ENCODE measurements at regions not wholly inside any gene's neighbourhood (a gene's known extent, or its start where the extent isn't known, plus 50 kb on each side); places are given as distances from the start of the nearest gene placed in this dataset.

DNA sequence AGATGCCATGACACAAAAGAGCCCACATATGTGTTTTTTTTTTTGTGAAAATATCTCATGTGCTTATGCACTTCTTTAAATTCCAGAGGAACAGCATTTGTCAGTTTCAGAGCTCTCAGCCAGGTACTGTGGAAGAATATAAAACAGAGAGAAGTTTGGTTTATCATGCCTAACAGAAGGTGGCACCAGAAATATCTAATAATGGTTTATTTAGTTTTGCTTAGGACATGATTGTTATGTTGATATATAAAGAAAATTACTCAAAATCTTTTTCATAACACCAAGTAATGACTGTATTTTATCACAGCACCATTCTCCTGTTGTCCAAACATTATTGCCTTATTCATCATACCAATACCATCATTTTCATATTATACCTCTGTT, 455.6 kb upstream of the ACTBL2 start:
- Histone ChIP-seq H3K36me3 (ENCODE audit: insufficient read depth, low read length) (no peaks in the 10 kb centered on the region), H4K20me1 (ENCODE audit: insufficient read depth, low read length) (no peaks in the 10 kb centered on the region), H3K27me3 (ENCODE audit: insufficient read depth, low read length, poor library complexity) (no peaks in the 10 kb centered on the region), H3K9ac (ENCODE audit: low read depth, low read length) (no peak overlapping the region), H3K4me2 (ENCODE audit: insufficient read depth, low read length) (no peak overlapping the region), H3K4me3 (ENCODE audit: low read depth in 1 of 2, low read length in 2 of 2) (no peak overlapping the region), H2AFZ (ENCODE audit: low read depth, low read length) (no peak overlapping the region), H3K4me1 (ENCODE audit: insufficient read depth, low read length) (no peaks in the 10 kb centered on the region), H3K79me2 (ENCODE audit: insufficient read depth, low read length) (no peaks in the 10 kb centered on the region), H3K9me3 (ENCODE audit: insufficient read depth, low read length, severe bottlenecking) (no peaks in the 10 kb centered on the region), H3K27ac (ENCODE audit: low read length) (no peak overlapping the region)
- no peak for DNase-seq
- TF ChIP-seq EZH2 (IDR thresholded peaks at IDR 0.05; ENCODE audit: borderline replicate concordance, low read depth, low read length, severe bottlenecking), result no peak
- TF ChIP-seq, protein P1, sequence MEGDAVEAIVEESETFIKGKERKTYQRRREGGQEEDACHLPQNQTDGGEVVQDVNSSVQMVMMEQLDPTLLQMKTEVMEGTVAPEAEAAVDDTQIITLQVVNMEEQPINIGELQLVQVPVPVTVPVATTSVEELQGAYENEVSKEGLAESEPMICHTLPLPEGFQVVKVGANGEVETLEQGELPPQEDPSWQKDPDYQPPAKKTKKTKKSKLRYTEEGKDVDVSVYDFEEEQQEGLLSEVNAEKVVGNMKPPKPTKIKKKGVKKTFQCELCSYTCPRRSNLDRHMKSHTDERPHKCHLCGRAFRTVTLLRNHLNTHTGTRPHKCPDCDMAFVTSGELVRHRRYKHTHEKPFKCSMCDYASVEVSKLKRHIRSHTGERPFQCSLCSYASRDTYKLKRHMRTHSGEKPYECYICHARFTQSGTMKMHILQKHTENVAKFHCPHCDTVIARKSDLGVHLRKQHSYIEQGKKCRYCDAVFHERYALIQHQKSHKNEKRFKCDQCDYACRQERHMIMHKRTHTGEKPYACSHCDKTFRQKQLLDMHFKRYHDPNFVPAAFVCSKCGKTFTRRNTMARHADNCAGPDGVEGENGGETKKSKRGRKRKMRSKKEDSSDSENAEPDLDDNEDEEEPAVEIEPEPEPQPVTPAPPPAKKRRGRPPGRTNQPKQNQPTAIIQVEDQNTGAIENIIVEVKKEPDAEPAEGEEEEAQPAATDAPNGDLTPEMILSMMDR (IDR thresholded peaks at IDR 0.05; ENCODE audit: borderline replicate concordance, extremely low read depth, low read length, poor library complexity, severe bottlenecking), result no peak
- ATAC-seq (ENCODE audit: insufficient read depth, low read depth), result no peak

GRCh38 chr5:57937501-57938173, 455.0 kb upstream of the ACTBL2 start:
- Histone ChIP-seq H3K9ac (ENCODE audit: low read depth, low read length) (no peak overlapping the region), H3K4me3 (ENCODE audit: low read depth in 1 of 2, low read length in 2 of 2) (no peak overlapping the region), H3K4me2 (ENCODE audit: insufficient read depth, low read length) (no peak overlapping the region), H3K36me3 (ENCODE audit: insufficient read depth, low read length) (no peaks in the 10 kb centered on the region), H3K27me3 (ENCODE audit: insufficient read depth, low read length, poor library complexity) (no peaks in the 10 kb centered on the region), H3K79me2 (ENCODE audit: insufficient read depth, low read length) (no peaks in the 10 kb centered on the region), H2AFZ (ENCODE audit: low read depth, low read length) (no peak overlapping the region), H3K9me3 (ENCODE audit: insufficient read depth, low read length, severe bottlenecking) (no peaks in the 10 kb centered on the region), H3K27ac (ENCODE audit: low read length) (no peak overlapping the region), H3K4me1 (ENCODE audit: insufficient read depth, low read length) (no peaks in the 10 kb centered on the region), H4K20me1 (ENCODE audit: insufficient read depth, low read length) (no peaks in the 10 kb centered on the region)
- TF ChIP-seq, protein P1 (IDR thresholded peaks at IDR 0.05; ENCODE audit: borderline replicate concordance, extremely low read depth, low read length, poor library complexity, severe bottlenecking), result no peak
- no peak for TF ChIP-seq EZH2 (IDR thresholded peaks at IDR 0.05; ENCODE audit: borderline replicate concordance, low read depth, low read length, severe bottlenecking)
- ATAC-seq (ENCODE audit: insufficient read depth, low read depth) (no peak), DNase-seq (no peak)

DNA sequence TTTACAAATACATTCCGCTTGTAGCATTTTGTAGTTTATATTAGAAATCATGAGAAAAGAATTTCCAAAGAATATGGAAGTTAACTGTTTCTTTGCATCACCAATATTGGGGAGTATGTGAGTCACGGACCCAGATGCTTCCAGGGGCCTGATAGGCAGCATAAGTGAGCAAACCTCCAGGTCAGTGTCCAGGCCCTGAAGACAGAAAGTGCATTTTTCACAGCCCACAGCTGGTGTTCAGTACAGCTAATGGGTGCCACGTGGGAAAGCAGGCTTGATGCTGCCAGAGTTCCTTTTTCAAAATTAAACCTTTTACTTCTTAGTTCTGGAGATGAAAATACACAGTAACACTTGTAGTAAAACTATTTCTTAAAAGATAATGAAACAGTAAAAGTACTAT, 454.4 kb upstream of the ACTBL2 start:
- no peaks in the 10 kb centered on the region for H3K36me3 ChIP-seq (ENCODE audit: insufficient read depth, low read length)
- no peak overlapping the region for H3K27ac ChIP-seq (ENCODE audit: low read length)
- TF ChIP-seq, protein P1 (IDR thresholded peaks at IDR 0.05; ENCODE audit: borderline replicate concordance, extremely low read depth, low read length, poor library complexity, severe bottlenecking), result no peak
- TF ChIP-seq EZH2 (IDR thresholded peaks at IDR 0.05; ENCODE audit: borderline replicate concordance, low read depth, low read length, severe bottlenecking), result no peak
- DNase-seq, result no peak
- no peaks in the 10 kb centered on the region for H3K27me3 ChIP-seq (ENCODE audit: insufficient read depth, low read length, poor library complexity)
- H4K20me1 ChIP-seq (ENCODE audit: insufficient read depth, low read length), result no peaks in the 10 kb centered on the region
- H3K79me2 ChIP-seq (ENCODE audit: insufficient read depth, low read length), result no peaks in the 10 kb centered on the region
- no peak for ATAC-seq (ENCODE audit: insufficient read depth, low read depth)
- no peak overlapping the region for H3K4me3 ChIP-seq (ENCODE audit: low read depth in 1 of 2, low read length in 2 of 2)
- H3K4me1 ChIP-seq (ENCODE audit: insufficient read depth, low read length), result no peaks in the 10 kb centered on the region
- no peak overlapping the region for H3K9ac ChIP-seq (ENCODE audit: low read depth, low read length)
- no peaks in the 10 kb centered on the region for H3K9me3 ChIP-seq (ENCODE audit: insufficient read depth, low read length, severe bottlenecking)
- H3K4me2 ChIP-seq (ENCODE audit: insufficient read depth, low read length), result no peak overlapping the region
- H2AFZ ChIP-seq (ENCODE audit: low read depth, low read length), result no peak overlapping the region
